Thyroid gland (tissue), 4 donors: ENCODE measurements at regions not wholly inside any gene's neighbourhood (a gene's known extent, or its start where the extent isn't known, plus 50 kb on each side); places are given as distances from the start of the nearest gene placed in this dataset.

Experiments used
- CTCF ChIP-seq, 6 experiments: fragments of 200-600 bp in 3 of 6; fragments of 450-650 bp in 3 of 6; sonication (generic) in 3 of 6; IDR thresholded peaks; one replicate each; pipeline ENCODE4 v1.5.1; 2016 to 2019; ENCODE audit warnings: antibody characterized with exemption in 6 of 6, mild to moderate bottlenecking in 2 of 6, inconsistent platforms in 1 of 6, moderate library complexity in 1 of 6
- POLR2A ChIP-seq, 2 donors: fragments of 450-650 bp; IDR thresholded peaks; one replicate each; pipeline ENCODE4 v1.6.1; 2017; ENCODE audit warnings: antibody characterized with exemption in 2 of 2, mild to moderate bottlenecking in 2 of 2, moderate library complexity in 1 of 2

DNA sequence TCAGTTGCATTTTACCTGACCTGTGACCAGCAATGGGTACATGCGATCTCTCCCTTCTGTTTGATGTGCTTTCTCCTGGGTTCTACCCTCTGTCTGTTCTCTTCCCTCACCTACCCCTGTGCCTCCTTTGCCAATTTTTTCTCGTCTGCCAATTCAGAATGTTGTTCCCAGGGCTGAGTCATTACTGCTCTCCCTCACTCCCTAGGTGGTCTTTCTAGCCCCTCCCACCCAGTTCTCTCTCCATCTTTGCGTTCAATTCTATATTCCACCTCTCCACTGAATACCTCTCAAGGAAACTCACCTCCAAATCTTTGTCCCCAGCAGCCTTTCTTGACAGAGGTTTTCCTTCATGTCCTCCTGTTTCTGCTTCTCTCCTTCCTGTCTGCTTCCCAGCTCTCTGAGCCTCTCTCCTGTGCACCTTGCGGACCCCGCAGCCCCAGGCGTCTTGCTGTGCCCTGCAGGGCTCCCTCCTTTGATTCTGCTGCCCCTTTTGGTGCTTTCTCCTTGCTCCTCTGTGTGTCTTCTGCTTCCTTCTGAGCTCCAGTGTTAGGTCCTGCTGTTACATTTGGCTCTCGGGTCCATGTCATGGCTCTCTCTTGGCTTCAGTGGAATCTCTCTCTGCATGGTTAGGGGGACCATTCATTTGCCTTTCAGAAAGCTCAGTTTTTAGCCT, 398.2 kb upstream of the TPM1 start:
- TF ChIP-seq CTCF (IDR thresholded peaks at IDR 0.05), result no peak
- TF ChIP-seq POLR2A (IDR thresholded peaks at IDR 0.05), result no peak
